ENCODE measurements at regions not wholly inside any gene's neighbourhood (a gene's known extent, or its start where the extent isn't known, plus 50 kb on each side); places are given as distances from the start of the nearest gene placed in this dataset.

DNA sequence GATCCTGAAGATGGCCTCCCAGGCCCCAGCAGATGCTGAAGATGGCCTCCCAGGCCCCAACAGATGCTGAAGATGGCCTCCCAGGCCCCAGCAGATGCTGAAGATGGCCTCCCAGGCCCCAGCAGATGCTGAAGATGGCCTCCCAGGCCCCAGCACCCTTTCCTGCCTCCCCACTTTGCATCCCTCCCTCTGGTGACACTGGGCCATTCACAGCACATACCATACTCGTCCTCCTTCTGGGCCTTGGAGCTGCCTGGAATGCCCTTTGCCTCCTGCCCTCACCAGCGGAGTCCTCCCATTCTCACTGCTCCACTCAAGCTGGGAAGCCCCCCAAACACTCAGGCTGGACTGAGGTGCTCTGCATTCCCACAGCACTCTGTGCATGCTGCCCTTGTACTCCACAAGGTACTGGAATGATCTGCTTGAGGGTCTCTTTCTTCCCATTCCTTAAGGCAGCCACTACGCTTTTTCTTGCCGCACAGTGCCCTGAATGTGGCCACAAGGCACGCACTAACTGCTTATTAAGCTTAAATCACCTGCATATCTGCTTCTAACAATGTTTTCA, 550.0 kb downstream of the BNC2 start:
- no peaks in the 10 kb centered on the region for H3K4me1 ChIP-seq (ENCODE audit: insufficient read depth, low read length, poor library complexity, severe bottlenecking)
- H3K36me3 ChIP-seq (ENCODE audit: insufficient read depth, low read length): no peaks in the 10 kb centered on the region
- no peaks in the 10 kb centered on the region for H4K20me1 ChIP-seq (ENCODE audit: insufficient read depth, low read length)
- no peak overlapping the region for H3K4me3 ChIP-seq (ENCODE audit: low read depth, low read length, poor library complexity, severe bottlenecking)
- no peaks in the 10 kb centered on the region for H3K79me2 ChIP-seq (ENCODE audit: insufficient read depth, low read depth, low read length)
- H3K9me3 ChIP-seq (ENCODE audit: low read length): no peaks in the 10 kb centered on the region
- intact Hi-C loops (cut with micrococcal nuclease; ENCODE audit: unreplicated experiment): no loop called here
- ChIA-PET CTCF (ENCODE audit: unreplicated experiment) (no interaction called here), POLR2A (no interaction called here)
- H3K27ac ChIP-seq (ENCODE audit: low read depth, low read length, poor library complexity, severe bottlenecking): no peak overlapping the region
- no peak overlapping the region for H3K4me2 ChIP-seq (ENCODE audit: low read length)
- DNase-seq (ENCODE audit: low spot score): no peak
- H2AFZ ChIP-seq (ENCODE audit: low read length): no peak overlapping the region
- BruUV-seq (replicated peaks): no TSS peak
- TF ChIP-seq, protein P1, sequence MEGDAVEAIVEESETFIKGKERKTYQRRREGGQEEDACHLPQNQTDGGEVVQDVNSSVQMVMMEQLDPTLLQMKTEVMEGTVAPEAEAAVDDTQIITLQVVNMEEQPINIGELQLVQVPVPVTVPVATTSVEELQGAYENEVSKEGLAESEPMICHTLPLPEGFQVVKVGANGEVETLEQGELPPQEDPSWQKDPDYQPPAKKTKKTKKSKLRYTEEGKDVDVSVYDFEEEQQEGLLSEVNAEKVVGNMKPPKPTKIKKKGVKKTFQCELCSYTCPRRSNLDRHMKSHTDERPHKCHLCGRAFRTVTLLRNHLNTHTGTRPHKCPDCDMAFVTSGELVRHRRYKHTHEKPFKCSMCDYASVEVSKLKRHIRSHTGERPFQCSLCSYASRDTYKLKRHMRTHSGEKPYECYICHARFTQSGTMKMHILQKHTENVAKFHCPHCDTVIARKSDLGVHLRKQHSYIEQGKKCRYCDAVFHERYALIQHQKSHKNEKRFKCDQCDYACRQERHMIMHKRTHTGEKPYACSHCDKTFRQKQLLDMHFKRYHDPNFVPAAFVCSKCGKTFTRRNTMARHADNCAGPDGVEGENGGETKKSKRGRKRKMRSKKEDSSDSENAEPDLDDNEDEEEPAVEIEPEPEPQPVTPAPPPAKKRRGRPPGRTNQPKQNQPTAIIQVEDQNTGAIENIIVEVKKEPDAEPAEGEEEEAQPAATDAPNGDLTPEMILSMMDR (conservative IDR thresholded peaks at IDR 0.05; ENCODE audit: low read length): no peak
- no peak for TF ChIP-seq EZH2phosphoT487 (IDR thresholded peaks at IDR 0.05; ENCODE audit: borderline replicate concordance, low read depth, low read length)
- H3K9me2 ChIP-seq (ENCODE audit: insufficient read depth, low read length): no peaks in the 10 kb centered on the region

DNA sequence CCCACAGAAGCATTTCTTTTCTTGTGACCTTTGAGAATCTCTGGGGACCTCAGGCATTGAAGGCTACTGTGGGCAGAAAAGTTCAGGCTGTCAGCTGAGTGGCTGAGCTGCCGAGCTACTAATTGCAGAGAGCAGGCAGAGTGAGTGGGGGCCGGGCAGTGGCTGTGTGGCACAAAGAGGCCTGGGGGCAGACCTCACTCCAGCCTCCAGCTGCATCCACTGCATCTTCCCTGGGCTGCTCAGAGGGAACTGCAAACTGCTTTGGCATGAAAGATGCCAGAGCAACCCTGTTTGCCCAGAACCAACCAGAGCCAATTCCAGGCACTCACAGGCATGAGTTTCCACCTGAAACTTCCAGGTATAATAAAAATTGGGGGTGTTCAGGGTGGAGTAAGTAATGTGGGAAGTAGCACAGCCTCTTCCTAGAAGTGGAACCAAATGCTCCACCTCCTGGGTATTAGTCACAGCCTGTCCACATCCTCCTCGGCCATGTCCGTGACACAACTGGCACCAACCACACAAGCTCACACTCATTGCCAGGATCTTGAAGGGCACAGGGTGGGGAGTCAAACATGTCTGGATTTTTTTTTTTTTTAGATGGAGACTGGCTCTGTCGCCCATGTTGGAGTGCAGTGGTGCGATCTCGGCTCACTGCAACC, 548.9 kb downstream of the BNC2 start:
- POLR2A ChIA-PET: no interaction called here
- BruUV-seq (replicated peaks): no TSS peak
- no peaks in the 10 kb centered on the region for H4K20me1 ChIP-seq (ENCODE audit: insufficient read depth, low read length)
- H2AFZ ChIP-seq (ENCODE audit: low read length): no peak overlapping the region
- CTCF ChIA-PET (ENCODE audit: unreplicated experiment): no interaction called here
- intact Hi-C loops (cut with micrococcal nuclease; ENCODE audit: unreplicated experiment): no loop called here
- H3K27ac ChIP-seq (ENCODE audit: low read depth, low read length, poor library complexity, severe bottlenecking): no peak overlapping the region
- no peaks in the 10 kb centered on the region for H3K9me3 ChIP-seq (ENCODE audit: low read length)
- H3K9me2 ChIP-seq (ENCODE audit: insufficient read depth, low read length): no peaks in the 10 kb centered on the region
- no peak overlapping the region for H3K4me2 ChIP-seq (ENCODE audit: low read length)
- no peaks in the 10 kb centered on the region for H3K4me1 ChIP-seq (ENCODE audit: insufficient read depth, low read length, poor library complexity, severe bottlenecking)
- DNase-seq (ENCODE audit: low spot score): no peak
- TF ChIP-seq EZH2phosphoT487 (IDR thresholded peaks at IDR 0.05; ENCODE audit: borderline replicate concordance, low read depth, low read length): no peak
- TF ChIP-seq, protein P1 (conservative IDR thresholded peaks at IDR 0.05; ENCODE audit: low read length): no peak
- H3K36me3 ChIP-seq (ENCODE audit: insufficient read depth, low read length): no peaks in the 10 kb centered on the region
- H3K79me2 ChIP-seq (ENCODE audit: insufficient read depth, low read depth, low read length): no peaks in the 10 kb centered on the region
- H3K4me3 ChIP-seq (ENCODE audit: low read depth, low read length, poor library complexity, severe bottlenecking): no peak overlapping the region

DNA sequence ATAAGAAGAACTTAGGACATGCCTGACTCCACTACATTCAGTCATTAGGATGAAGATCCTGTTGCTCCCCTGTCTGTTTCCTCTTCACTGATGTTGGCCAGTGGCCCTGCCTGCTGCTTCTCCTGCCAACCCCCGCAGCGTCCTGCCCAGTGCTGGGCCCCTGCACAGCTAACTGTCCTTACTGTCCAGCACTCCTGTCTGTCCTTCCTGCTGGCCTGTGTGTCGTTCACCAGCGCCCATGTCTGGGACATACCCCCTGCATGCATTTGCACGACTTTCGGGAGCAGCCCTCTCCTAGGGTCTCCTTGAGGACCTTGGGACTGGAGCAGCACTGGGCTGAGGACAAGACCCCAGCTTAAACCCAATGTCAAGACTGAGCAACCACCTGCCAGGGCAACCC, 547.6 kb downstream of the BNC2 start:
- no peaks in the 10 kb centered on the region for H4K20me1 ChIP-seq (ENCODE audit: insufficient read depth, low read length)
- CTCF ChIA-PET (ENCODE audit: unreplicated experiment): no interaction called here
- H2AFZ ChIP-seq (ENCODE audit: low read length): no peak overlapping the region
- no peaks in the 10 kb centered on the region for H3K4me1 ChIP-seq (ENCODE audit: insufficient read depth, low read length, poor library complexity, severe bottlenecking)
- H3K79me2 ChIP-seq (ENCODE audit: insufficient read depth, low read depth, low read length): no peaks in the 10 kb centered on the region
- POLR2A ChIA-PET: no interaction called here
- no peak overlapping the region for H3K4me3 ChIP-seq (ENCODE audit: low read depth, low read length, poor library complexity, severe bottlenecking)
- TF ChIP-seq EZH2phosphoT487 (IDR thresholded peaks at IDR 0.05; ENCODE audit: borderline replicate concordance, low read depth, low read length): no peak
- TF ChIP-seq, protein P1 (conservative IDR thresholded peaks at IDR 0.05; ENCODE audit: low read length): no peak
- no TSS peak for BruUV-seq (replicated peaks)
- no peaks in the 10 kb centered on the region for H3K36me3 ChIP-seq (ENCODE audit: insufficient read depth, low read length)
- H3K9me2 ChIP-seq (ENCODE audit: insufficient read depth, low read length): no peaks in the 10 kb centered on the region
- intact Hi-C loops (cut with micrococcal nuclease; ENCODE audit: unreplicated experiment): no loop called here
- no peak for DNase-seq (ENCODE audit: low spot score)
- no peaks in the 10 kb centered on the region for H3K9me3 ChIP-seq (ENCODE audit: low read length)
- H3K4me2 ChIP-seq (ENCODE audit: low read length): no peak overlapping the region
- H3K27ac ChIP-seq (ENCODE audit: low read depth, low read length, poor library complexity, severe bottlenecking): no peak overlapping the region
